Skin epidermis (tissue), 12 donors: ENCODE measurements at regions not wholly inside any gene's neighbourhood (a gene's known extent, or its start where the extent isn't known, plus 50 kb on each side); places are given as distances from the start of the nearest gene placed in this dataset.
"Not testable (repeated sequence)": the region's sequence is repeated elsewhere in the genome, so short reads cannot be mapped to it uniquely, and the experiment has no call there.

Experiments used
- H3K27ac ChIP-seq, 21 experiments: fragments of 200-600 bp; sonication (generic) in 11 of 21; one replicate each; pipeline ENCODE4 v1.5.0; 2020; ENCODE audit warnings: mild to moderate bottlenecking in 3 of 21, inconsistent platforms in 2 of 21, moderate library complexity in 2 of 21
- H3K4me3 ChIP-seq, 7 experiments: fragments of 200-600 bp; sonication (generic) in 2 of 7; one replicate each; pipeline ENCODE4 v1.5.0; 2020; ENCODE audit warnings: inconsistent platforms in 2 of 7, mild to moderate bottlenecking in 2 of 7, moderate library complexity in 1 of 7

- no peak overlapping the region for H3K4me3 ChIP-seq
- no peak overlapping the region for H3K27ac ChIP-seq
These were observed 186.5 kb upstream of the TENM4 start for GRCh38 chr11:79627281-79627680.

- Histone ChIP-seq H3K4me3 (no peak overlapping the region), H3K27ac (peak overlapping the region in 6 of 21 experiments; percentile 15 to 76 (median 45))
These were observed 185.6 kb upstream of the TENM4 start for GRCh38 chr11:79626135-79627075.

GRCh38 chr11:79623375-79623774 lies 182.5 kb upstream of the TENM4 start:
- no peak overlapping the region for H3K27ac ChIP-seq
- H3K4me3 ChIP-seq: no peak overlapping the region

- no peak overlapping the region for H3K4me3 ChIP-seq
- peak overlapping the region in 2 of 21 experiments; percentile 19 to 24 for H3K27ac ChIP-seq
These were observed 176.7 kb upstream of the TENM4 start for GRCh38 chr11:79617561-79617960.

- H3K27ac ChIP-seq: peak overlapping the region in 2 of 21 experiments; percentile 19 to 22
- H3K4me3 ChIP-seq: no peak overlapping the region
These were observed 175.6 kb upstream of the TENM4 start for GRCh38 chr11:79616392-79616851.

GRCh38 chr11:79615425-79615824 lies 174.6 kb upstream of the TENM4 start:
- no peak overlapping the region for H3K27ac ChIP-seq

GRCh38 chr11:79610678-79611077 lies 169.8 kb upstream of the TENM4 start:
- H3K27ac ChIP-seq: no peak overlapping the region
- no peak overlapping the region for H3K4me3 ChIP-seq

More at GRCh38 chr11:79615425-79615824, 174.6 kb upstream of the TENM4 start:
- no peak overlapping the region for H3K4me3 ChIP-seq

- H3K27ac ChIP-seq: no peak overlapping the region
These were observed 169.3 kb upstream of the TENM4 start for GRCh38 chr11:79610139-79610538.

GRCh38 chr11:79609511-79609910 lies 168.7 kb upstream of the TENM4 start:
- Histone ChIP-seq H3K27ac (no peak overlapping the region), H3K4me3 (no peak overlapping the region)

More at GRCh38 chr11:79610139-79610538, 169.3 kb upstream of the TENM4 start:
- no peak overlapping the region for H3K4me3 ChIP-seq

- not testable (repeated sequence) for H3K4me3 ChIP-seq, H3K27ac ChIP-seq
These were observed 165.6 kb upstream of the TENM4 start for GRCh38 chr11:79606461-79606860.

GRCh38 chr11:79600711-79601110 lies 159.9 kb upstream of the TENM4 start:
- H3K27ac ChIP-seq: no peak overlapping the region
- H3K4me3 ChIP-seq: no peak overlapping the region

GRCh38 chr11:79594834-79595233 lies 154.0 kb upstream of the TENM4 start:
- Histone ChIP-seq H3K27ac (no peak overlapping the region), H3K4me3 (no peak overlapping the region)

GRCh38 chr11:79592824-79593223 lies 152.0 kb upstream of the TENM4 start:
- H3K27ac ChIP-seq: no peak overlapping the region

GRCh38 chr11:79592406-79592805 lies 151.6 kb upstream of the TENM4 start:
- H3K27ac ChIP-seq: no peak overlapping the region

More at GRCh38 chr11:79592824-79593223, 152.0 kb upstream of the TENM4 start:
- H3K4me3 ChIP-seq: no peak overlapping the region

GRCh38 chr11:79582434-79582833 lies 141.6 kb upstream of the TENM4 start:
- Histone ChIP-seq H3K27ac (no peak overlapping the region), H3K4me3 (no peak overlapping the region)

More at GRCh38 chr11:79592406-79592805, 151.6 kb upstream of the TENM4 start:
- no peak overlapping the region for H3K4me3 ChIP-seq

GRCh38 chr11:79579063-79579462 lies 138.2 kb upstream of the TENM4 start:
- Histone ChIP-seq H3K4me3 (no peak overlapping the region), H3K27ac (no peak overlapping the region)

GRCh38 chr11:79578116-79578515 lies 137.3 kb upstream of the TENM4 start:
- H3K27ac ChIP-seq: no peak overlapping the region
- H3K4me3 ChIP-seq: no peak overlapping the region

- no peak overlapping the region for H3K27ac ChIP-seq
- H3K4me3 ChIP-seq: no peak overlapping the region
These were observed 134.9 kb upstream of the TENM4 start for GRCh38 chr11:79575701-79576100.

- no peak overlapping the region for H3K27ac ChIP-seq
- no peak overlapping the region for H3K4me3 ChIP-seq
These were observed 129.3 kb upstream of the TENM4 start for GRCh38 chr11:79570104-79570503.

- H3K4me3 ChIP-seq: no peak overlapping the region
- no peak overlapping the region for H3K27ac ChIP-seq
These were observed 123.6 kb upstream of the TENM4 start for GRCh38 chr11:79564288-79564925.

- Histone ChIP-seq H3K27ac (no peak overlapping the region), H3K4me3 (no peak overlapping the region)
These were observed 120.7 kb upstream of the TENM4 start for GRCh38 chr11:79561496-79561895.
